Thymus (tissue), 11 donors: ENCODE measurements at regions not wholly inside any gene's neighbourhood (a gene's known extent, or its start where the extent isn't known, plus 50 kb on each side); places are given as distances from the start of the nearest gene placed in this dataset.
A peak's percentile ranks its signal among the peaks of the same experiment; 100 is the strongest.

Source experiments
- DNase-seq, 9 donors: peaks; one replicate each; pipeline ENCODE4 v3.0.0-alpha.2; 2013; ENCODE audit warnings: low spot score in 9 of 9, low read depth in 6 of 9, missing footprints in 1 of 9
- H3K27ac ChIP-seq, 2 donors: one replicate each; pipeline ENCODE4 v1.5.1; 2013; ENCODE audit warnings: control low read depth in 1 of 2, low read depth in 1 of 2, low read length in 1 of 2, mild to moderate bottlenecking in 1 of 2, moderate library complexity in 1 of 2
- H3K27me3 ChIP-seq, 2 donors: one replicate each; pipeline ENCODE4 v1.5.1; 2013; ENCODE audit warnings: low read length in 1 of 2; ENCODE audit not compliant: control insufficient read depth in 2 of 2, insufficient read depth in 1 of 2
- H3K36me3 ChIP-seq, 2 donors: one replicate each; pipeline ENCODE4 v1.5.1; 2013; ENCODE audit warnings: low read length in 1 of 2, mild to moderate bottlenecking in 1 of 2, moderate library complexity in 1 of 2; ENCODE audit not compliant: control insufficient read depth in 2 of 2, insufficient read depth in 2 of 2
- H3K4me1 ChIP-seq, 2 donors: one replicate each; pipeline ENCODE4 v1.5.1; 2013; ENCODE audit warnings: low read length in 2 of 2; ENCODE audit not compliant: control insufficient read depth in 2 of 2, insufficient read depth in 2 of 2
- H3K4me3 ChIP-seq, 2 donors: one replicate each; pipeline ENCODE4 v1.5.1; 2013; ENCODE audit warnings: low read length in 2 of 2, control low read depth in 1 of 2, mild to moderate bottlenecking in 1 of 2
- H3K9me3 ChIP-seq, 2 donors: one replicate each; pipeline ENCODE4 v1.5.1; 2013; ENCODE audit warnings: low read length in 1 of 2, mild to moderate bottlenecking in 1 of 2; ENCODE audit not compliant: control insufficient read depth in 2 of 2, insufficient read depth in 1 of 2
- WGBS: extraction: QIAGEN DNeasy Blood & Tissue Kit; methylation state at CpG from one replicate; pipeline ENCODE4 v1.1.7; 2013; 5-methylcytosine and 5-hydroxymethylcytosine counted together
- donor health status: healthy.

- no peaks in the 10 kb centered on the region for H3K9me3 ChIP-seq
- no peak for DNase-seq
- no peaks in the 10 kb centered on the region for H3K36me3 ChIP-seq
- H3K27ac ChIP-seq: no peak overlapping the region
- H3K27me3 ChIP-seq: no peaks in the 10 kb centered on the region
- H3K4me1 ChIP-seq: no peaks in the 10 kb centered on the region
- 90% methylated on average over 2 of the region's 2 CpGs for WGBS
- H3K4me3 ChIP-seq: no peak overlapping the region
Observed at GRCh38 chr9:13002740-13003139, 227.9 kb downstream of the LURAP1L start.

- H3K36me3 ChIP-seq: no peaks in the 10 kb centered on the region
- DNase-seq: no peak
- H3K4me1 ChIP-seq: no peaks in the 10 kb centered on the region
- no peak overlapping the region for H3K4me3 ChIP-seq
- 98% methylated on average over 2 of the region's 2 CpGs for WGBS
- no peaks in the 10 kb centered on the region for H3K27me3 ChIP-seq
- H3K9me3 ChIP-seq: no peaks in the 10 kb centered on the region
- H3K27ac ChIP-seq: no peak overlapping the region
Observed at GRCh38 chr9:13009871-13010270, 235.1 kb downstream of the LURAP1L start.

GRCh38 chr9:13013991-13014883, 239.4 kb downstream of the LURAP1L start:
- no peaks in the 10 kb centered on the region for H3K4me1 ChIP-seq
- H3K4me3 ChIP-seq: no peak overlapping the region
- WGBS: 47% methylated on average over 2 of the region's 2 CpGs
- H3K27ac ChIP-seq: no peak overlapping the region
- no peak for DNase-seq
- H3K9me3 ChIP-seq: no peaks in the 10 kb centered on the region
- H3K36me3 ChIP-seq: no peaks in the 10 kb centered on the region
- H3K27me3 ChIP-seq: no peaks in the 10 kb centered on the region

GRCh38 chr9:13017260-13017659, 242.4 kb downstream of the LURAP1L start:
- H3K9me3 ChIP-seq: no peaks in the 10 kb centered on the region
- no peak overlapping the region for H3K4me3 ChIP-seq
- no peak for DNase-seq

GRCh38 chr9:13020146-13021040, 245.6 kb downstream of the LURAP1L start:
- DNase-seq: no peak
- Histone ChIP-seq H3K27ac (peak overlapping the region in 1 of 2 donors; percentile 27), H3K4me1 (no peaks in the 10 kb centered on the region), H3K27me3 (no peaks in the 10 kb centered on the region), H3K36me3 (no peaks in the 10 kb centered on the region), H3K4me3 (no peak overlapping the region), H3K9me3 (no peaks in the 10 kb centered on the region)
- WGBS: 92% methylated on average over 5 of the region's 5 CpGs

More at GRCh38 chr9:13017260-13017659, 242.4 kb downstream of the LURAP1L start:
- H3K27ac ChIP-seq: no peak overlapping the region
- H3K27me3 ChIP-seq: no peaks in the 10 kb centered on the region
- no peaks in the 10 kb centered on the region for H3K36me3 ChIP-seq
- H3K4me1 ChIP-seq: no peaks in the 10 kb centered on the region

GRCh38 chr9:13022756-13023155, 247.9 kb downstream of the LURAP1L start:
- H3K27me3 ChIP-seq: no peaks in the 10 kb centered on the region
- no peak for DNase-seq
- no peaks in the 10 kb centered on the region for H3K36me3 ChIP-seq
- no peak overlapping the region for H3K27ac ChIP-seq
- no peak overlapping the region for H3K4me3 ChIP-seq
- 96% methylated on average over 1 of the region's 1 CpG for WGBS
- H3K9me3 ChIP-seq: no peaks in the 10 kb centered on the region
- H3K4me1 ChIP-seq: no peaks in the 10 kb centered on the region

GRCh38 chr9:13023498-13023897, 248.7 kb downstream of the LURAP1L start:
- H3K27me3 ChIP-seq: no peaks in the 10 kb centered on the region
- no peaks in the 10 kb centered on the region for H3K4me1 ChIP-seq
- H3K36me3 ChIP-seq: no peaks in the 10 kb centered on the region
- WGBS: 96% methylated on average over 2 of the region's 2 CpGs
- no peaks in the 10 kb centered on the region for H3K9me3 ChIP-seq
- H3K27ac ChIP-seq: no peak overlapping the region
- DNase-seq: no peak
- no peak overlapping the region for H3K4me3 ChIP-seq

- Histone ChIP-seq H3K4me3 (no peak overlapping the region), H3K36me3 (no peaks in the 10 kb centered on the region), H3K4me1 (no peaks in the 10 kb centered on the region), H3K27ac (no peak overlapping the region), H3K27me3 (no peaks in the 10 kb centered on the region), H3K9me3 (no peaks in the 10 kb centered on the region)
- WGBS: 74% methylated on average over 3 of the region's 3 CpGs
- DNase-seq: no peak
Observed at GRCh38 chr9:13026956-13027355, 252.1 kb downstream of the LURAP1L start.

- no peaks in the 10 kb centered on the region for H3K9me3 ChIP-seq
- 94% methylated on average over 6 of the region's 6 CpGs for WGBS
- no peak for DNase-seq
- no peak overlapping the region for H3K27ac ChIP-seq
- no peaks in the 10 kb centered on the region for H3K36me3 ChIP-seq
- H3K4me3 ChIP-seq: no peak overlapping the region
- H3K4me1 ChIP-seq: no peaks in the 10 kb centered on the region
- no peaks in the 10 kb centered on the region for H3K27me3 ChIP-seq
Observed at GRCh38 chr9:13027879-13028278, 251.6 kb downstream of the MPDZ start.
